ENCODE measurements at regions not wholly inside any gene's neighbourhood (a gene's known extent, or its start where the extent isn't known, plus 50 kb on each side); places are given as distances from the start of the nearest gene placed in this dataset.

GRCh38 chr17:72474719-72475477, 354.1 kb downstream of the SOX9 start:
- ChIA-PET CTCF (no interaction called here), POLR2A (no interaction called here)

- ChIA-PET CTCF (no interaction called here), POLR2A (no interaction called here)
Observed at GRCh38 chr17:72476134-72476533, 355.3 kb downstream of the SOX9 start.

GRCh38 chr17:72476575-72476986, 355.8 kb downstream of the SOX9 start:
- POLR2A ChIA-PET = no interaction called here
- CTCF ChIA-PET = no interaction called here

GRCh38 chr17:72477491-72477890, 356.7 kb downstream of the SOX9 start:
- CTCF ChIA-PET = no interaction called here
- POLR2A ChIA-PET = no interaction called here

- POLR2A ChIA-PET = no interaction called here
- CTCF ChIA-PET = no interaction called here
Observed at GRCh38 chr17:72479113-72479512, 358.3 kb downstream of the SOX9 start.

- POLR2A ChIA-PET = no interaction called here
Observed at GRCh38 chr17:72481572-72481971, 360.8 kb downstream of the SOX9 start.

GRCh38 chr17:72485596-72485995, 364.8 kb downstream of the SOX9 start:
- ChIA-PET CTCF (no interaction called here), POLR2A (no interaction called here)

More at GRCh38 chr17:72481572-72481971, 360.8 kb downstream of the SOX9 start:
- CTCF ChIA-PET = no interaction called here

- ChIA-PET POLR2A (no interaction called here), CTCF (interaction anchor here (1.3 to 1.4 kb wide), 2 partner anchors 12 to 71 kb away, joined by 3 read pairs; no protein-coding TSS in a partner anchor)
Observed at GRCh38 chr17:72486806-72487205, 366.0 kb downstream of the SOX9 start.

- CTCF ChIA-PET = interaction anchor here (1.4 kb wide), 1 partner anchor 11 kb away, joined by 3 read pairs; no protein-coding TSS in a partner anchor
- POLR2A ChIA-PET = no interaction called here
Observed at GRCh38 chr17:72487731-72488494, 367.1 kb downstream of the SOX9 start.

GRCh38 chr17:72488555-72489271, 367.9 kb downstream of the SOX9 start:
- POLR2A ChIA-PET = no interaction called here
- CTCF ChIA-PET = no interaction called here

- POLR2A ChIA-PET = no interaction called here
Observed at GRCh38 chr17:72489272-72489641, 368.4 kb downstream of the SOX9 start.

GRCh38 chr17:72491102-72491501, 370.3 kb downstream of the SOX9 start:
- ChIA-PET POLR2A (no interaction called here), CTCF (no interaction called here)

More at GRCh38 chr17:72489272-72489641, 368.4 kb downstream of the SOX9 start:
- CTCF ChIA-PET = no interaction called here

GRCh38 chr17:72492494-72492893, 371.7 kb downstream of the SOX9 start:
- CTCF ChIA-PET = no interaction called here
- POLR2A ChIA-PET = no interaction called here

- ChIA-PET POLR2A (no interaction called here), CTCF (no interaction called here)
Observed at GRCh38 chr17:72492941-72493340, 372.1 kb downstream of the SOX9 start.

- CTCF ChIA-PET = no interaction called here
- POLR2A ChIA-PET = no interaction called here
Observed at GRCh38 chr17:72494566-72494965, 373.7 kb downstream of the SOX9 start.

- CTCF ChIA-PET = no interaction called here
- POLR2A ChIA-PET = no interaction called here
Observed at GRCh38 chr17:72496461-72496860, 375.6 kb downstream of the SOX9 start.

GRCh38 chr17:72497915-72498314, 377.1 kb downstream of the SOX9 start:
- ChIA-PET CTCF (interaction anchor here (1.1 to 1.7 kb wide), 2 partner anchors 11 to 59 kb away, joined by 3 to 6 read pairs; no protein-coding TSS in a partner anchor), POLR2A (no interaction called here)

GRCh38 chr17:72498364-72499210, 377.8 kb downstream of the SOX9 start:
- CTCF ChIA-PET = interaction anchor here (1.1 to 1.7 kb wide), 2 partner anchors 12 to 59 kb away, joined by 3 to 6 read pairs; no protein-coding TSS in a partner anchor
- POLR2A ChIA-PET = no interaction called here

- POLR2A ChIA-PET = no interaction called here
- CTCF ChIA-PET = no interaction called here
Observed at GRCh38 chr17:72501404-72502370, 380.9 kb downstream of the SOX9 start.

Measured in activated CD8-positive, alpha-beta memory T cell treated with anti-CD3 and anti-CD28 coated beads for 36 hours (primary cell).